K562 (cell line): ENCODE measurements at regions not wholly inside any gene's neighbourhood (a gene's known extent, or its start where the extent isn't known, plus 50 kb on each side); places are given as distances from the start of the nearest gene placed in this dataset.

Source experiments
- ATAC-seq: fragments of 200-7000 bp; cut with Tn5 transposase; 3 replicates; pipeline ENCODE4 v1.9.1; 2020; ENCODE audit warnings: moderate library complexity
- BruUV-seq: library from RNA; stranded (reverse); fragments of 400-500 nt; replicated peaks from 2 replicates; lab custom pipeline; 2021; lab: Mats Ljungman, UMichigan
- CTCF ChIA-PET: fragments of 300-600 bp; formaldehyde crosslinking; extraction: SDS; loops from one replicate; lab custom pipeline; 2021; ENCODE audit warnings: low intra/inter-chr PET ratio; lab: Yijun Ruan, JAX
- POLR2A ChIA-PET: fragments of 300-600, 350-650 bp; sonication (Branson Sonifier 250); formaldehyde crosslinking; extraction: SDS; loops from one replicate; lab custom pipeline; 2021; ENCODE audit warnings: antibody characterized with exemption, inconsistent platforms; lab: Yijun Ruan, JAX
- DNase-seq, 4 experiments: peaks; one replicate each; pipeline versions ENCODE4 v3.0.0 to v3.0.0-alpha.2; 2011 to 2018; ENCODE audit warnings: low spot score in 3 of 4, mixed read lengths in 3 of 4; ENCODE audit errors: extremely low read depth in 1 of 4
- FAIRE-seq: peaks from 2 replicates; lab custom pipeline; 2011; peaks lifted over from hg19 to GRCh38; lab: Jason Lieb, UNC
- H2AFZ ChIP-seq: 2 replicates; pipeline ENCODE4 v1.6.0; 2011; ENCODE audit warnings: low read depth, low read length, control low read depth, inconsistent platforms
- H3K27ac ChIP-seq: fragments of 200-600 bp; 3 replicates; pipeline ENCODE4 v1.8.0; 2011; ENCODE audit warnings: low read depth, mild to moderate bottlenecking, control low read depth, inconsistent platforms, low read length, moderate library complexity, mixed read lengths; ENCODE audit errors: extremely low read depth
- H3K27me3 ChIP-seq, 2 experiments: fragments of 300-600 bp in 1 of 2; 2 replicates in 1 of 2; 3 replicates in 1 of 2; pipeline versions ENCODE4 v1.6.0 to v1.8.0; 2011; ENCODE audit warnings: inconsistent platforms in 2 of 2, low read length in 2 of 2, mild to moderate bottlenecking in 1 of 2, mixed read lengths in 1 of 2, moderate library complexity in 1 of 2; ENCODE audit not compliant: control insufficient read depth in 2 of 2, insufficient read depth in 2 of 2
- H3K36me3 ChIP-seq: fragments of 300-600 bp; 3 replicates; pipeline ENCODE4 v1.8.0; 2011; ENCODE audit warnings: mild to moderate bottlenecking, low read length, inconsistent platforms; ENCODE audit not compliant: control insufficient read depth, insufficient read depth
- H3K4me1 ChIP-seq, 2 experiments: fragments of 200-600 bp in 1 of 2; replicated peaks in 1 of 2; 2 replicates in 1 of 2; 3 replicates in 1 of 2; pipeline versions ENCODE4 v1.5.1 to v1.8.0; 2011; ENCODE audit warnings: inconsistent platforms in 2 of 2, low read length in 2 of 2, mild to moderate bottlenecking in 1 of 2, mixed read lengths in 1 of 2, moderate library complexity in 1 of 2; ENCODE audit not compliant: control insufficient read depth in 2 of 2, insufficient read depth in 2 of 2
- H3K4me2 ChIP-seq: 2 replicates; pipeline ENCODE4 v1.6.1; 2011; ENCODE audit warnings: low read length, control low read depth, inconsistent platforms, mixed read lengths; ENCODE audit not compliant: insufficient read depth
- H3K4me3 ChIP-seq: fragments of 200-600 bp; sonication (generic), shearing (Covaris generic); 2 replicates; pipeline ENCODE4 v1.5.1; 2016; ENCODE audit warnings: control low read depth, inconsistent platforms
- H3K79me2 ChIP-seq: fragments of 200-600 bp; 3 replicates; pipeline ENCODE4 v1.8.0; 2011; ENCODE audit warnings: low read length, inconsistent platforms; ENCODE audit not compliant: control insufficient read depth, insufficient read depth
- H3K9ac ChIP-seq, 2 experiments: 2 replicates each; pipeline versions ENCODE4 v1.6.0 to v1.6.1; 2011; ENCODE audit warnings: low read depth in 2 of 2, low read length in 2 of 2, control low read depth in 1 of 2, inconsistent platforms in 1 of 2, mild to moderate bottlenecking in 1 of 2, mixed read lengths in 1 of 2; ENCODE audit not compliant: insufficient read depth in 1 of 2
- H3K9me1 ChIP-seq: one replicate; pipeline ENCODE4 v1.6.0; 2011; ENCODE audit warnings: inconsistent platforms, mild to moderate bottlenecking, low read length, moderate library complexity; ENCODE audit not compliant: control insufficient read depth, insufficient read depth
- H3K9me3 ChIP-seq: replicated peaks from 2 replicates; pipeline ENCODE4 v1.5.1; 2011; ENCODE audit warnings: low read depth, low read length, inconsistent platforms; ENCODE audit not compliant: control insufficient read depth, insufficient read depth
- H4K20me1 ChIP-seq: replicated peaks from 2 replicates; pipeline ENCODE4 v1.6.1; 2011; ENCODE audit warnings: low read length, inconsistent platforms, mixed read lengths; ENCODE audit not compliant: control insufficient read depth, insufficient read depth
- BMI1 ChIP-seq: fragments of 150-350 bp; IDR thresholded peaks from 2 replicates; pipeline ENCODE4 v1.6.1; 2014; ENCODE audit warnings: low read length
- CEBPG ChIP-seq, 3 experiments: fragments of 200-800 bp in 1 of 3; sonication (Bioruptor generic) in 1 of 3; sonication (generic) in 1 of 3; formaldehyde crosslinking in 1 of 3; IDR thresholded peaks in 2 of 3; conservative IDR thresholded peaks in 1 of 3; 2 replicates each; pipeline versions ENCODE4 v1.6.1 to v1.8.0; 2016 to 2022; ENCODE audit warnings: missing compliant biosample characterization in 2 of 3, missing genetic modification characterization in 2 of 3, mild to moderate bottlenecking in 1 of 3, missing genetic modification reagents in 1 of 3
- YY1 ChIP-seq, 3 experiments: IDR thresholded peaks; 2 replicates each; pipeline ENCODE4 v1.6.1; 2011; ENCODE audit warnings: low read length in 2 of 3, mild to moderate bottlenecking in 2 of 3, moderate library complexity in 2 of 3, borderline replicate concordance in 1 of 3, control low read depth in 1 of 3, low read depth in 1 of 3; ENCODE audit not compliant: insufficient read depth in 3 of 3, insufficient replicate concordance in 2 of 3, control insufficient read depth in 1 of 3, insufficient read length in 1 of 3; ENCODE audit errors: extremely low read depth in 1 of 3
- WGBS: fragments of 100-300 bp; shearing (Covaris generic); methylation state at CpG from one replicate; pipeline ENCODE4 v1.1.6; 2016; ENCODE audit warnings: low coverage, mixed read lengths; ENCODE audit not compliant: insufficient coverage; ENCODE audit errors: missing lambda C conversion rate; 5-methylcytosine and 5-hydroxymethylcytosine counted together
- in situ Hi-C: fragments of 300-500 bp; cut with MboI; formaldehyde crosslinking; loops from 4 replicates; pipeline ENCODE4 v1.15.0; 2018; ENCODE audit warnings: inconsistent platforms, mixed read lengths
- intact Hi-C: fragments of 100-400 bp; cut with micrococcal nuclease; formaldehyde crosslinking; loops from 2 replicates; pipeline ENCODE4 v1.14.2; 2022
- TF ChIP-seq, protein P1 (sequence below), 2 experiments: fragments of 450-650 bp; formaldehyde crosslinking in 1 of 2; IDR thresholded peaks; 2 replicates each; pipeline versions ENCODE4 v1.4.0 to v1.6.1; 2014 to 2020; ENCODE audit warnings: mild to moderate bottlenecking in 2 of 2, borderline replicate concordance in 1 of 2, low read depth in 1 of 2
- TF ChIP-seq, protein P2 (sequence below): fragments of 450-650 bp; formaldehyde crosslinking; IDR thresholded peaks from 2 replicates; pipeline ENCODE4 v1.4.0; 2020; ENCODE audit warnings: mild to moderate bottlenecking, moderate library complexity
- TF ChIP-seq, protein P3 (sequence below), 3 experiments: IDR thresholded peaks in 2 of 3; conservative IDR thresholded peaks in 1 of 3; 2 replicates each; pipeline ENCODE4 v1.5.1; 2011 to 2012; ENCODE audit warnings: low read length in 3 of 3, mild to moderate bottlenecking in 3 of 3, control low read depth in 2 of 3, improper control_type of control experiment in 1 of 3, inconsistent platforms in 1 of 3, low read depth in 1 of 3, mixed read lengths in 1 of 3, moderate library complexity in 1 of 3; ENCODE audit not compliant: insufficient read depth in 2 of 3

DNA sequence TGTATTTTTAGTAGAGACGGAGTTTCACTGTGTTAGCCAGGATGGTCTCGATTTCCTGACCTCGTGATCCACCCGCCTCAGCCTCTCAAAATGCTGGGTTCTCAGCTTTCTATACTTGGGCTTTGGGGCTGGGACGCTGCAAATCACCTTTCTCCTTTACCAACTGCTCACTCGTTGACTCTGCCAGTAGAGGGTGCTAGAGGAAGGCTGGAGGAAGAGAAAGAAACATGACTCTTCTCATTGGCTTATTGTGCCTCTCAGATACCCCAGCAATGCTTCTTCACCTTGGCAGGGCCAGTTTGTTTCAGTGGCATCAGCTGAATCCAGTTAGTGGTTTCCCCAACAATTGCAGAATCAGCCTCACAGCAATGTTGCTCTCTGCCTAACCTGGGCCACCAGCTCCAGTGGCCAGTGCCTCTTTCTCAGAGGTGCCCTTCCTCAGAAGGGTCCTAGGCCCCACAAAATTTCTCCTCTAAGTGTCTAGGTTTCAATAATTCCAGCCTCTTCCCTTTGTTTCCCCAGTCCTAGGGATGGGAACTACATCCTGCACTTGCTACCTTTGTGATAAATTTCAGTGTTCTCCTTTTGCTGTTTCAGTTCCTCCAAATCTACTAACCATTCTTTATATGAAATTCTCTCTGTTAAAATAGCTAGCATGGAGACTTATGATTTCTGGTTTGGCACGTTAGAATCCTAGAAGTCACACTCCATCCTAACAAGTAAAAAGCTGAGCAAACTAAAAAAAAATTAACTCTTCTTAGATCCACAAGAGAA lies 71.5 kb upstream of the VSTM5 start:
- no peaks in the 10 kb centered on the region for H4K20me1 ChIP-seq
- H3K4me2 ChIP-seq, result no peak overlapping the region
- no peaks in the 10 kb centered on the region for H3K9me1 ChIP-seq
- no peak overlapping the region for H2AFZ ChIP-seq
- WGBS, result 7% methylated on average over 6 of the region's 7 CpGs
- no peaks in the 10 kb centered on the region for H3K79me2 ChIP-seq
- no peak overlapping the region for H3K27ac ChIP-seq
- BruUV-seq, result no TSS peak
- FAIRE-seq, result peak; percentile 83
- peak; percentile 53 to 75 (median 61) for DNase-seq
- in situ Hi-C loops (no loop called here), intact Hi-C loops (loop anchor here (1.0 to 10.0 kb wide), 5 partner anchors 103 to 583 kb away; partner anchors contain the start of gene HEPHL1)
- no peaks in the 10 kb centered on the region for H3K9me3 ChIP-seq
- ATAC-seq, result peak; percentile 98
- H3K4me1 ChIP-seq, result no peaks in the 10 kb centered on the region
- no peak overlapping the region for H3K4me3 ChIP-seq
- no peaks in the 10 kb centered on the region for H3K36me3 ChIP-seq
- no peak overlapping the region for H3K9ac ChIP-seq
- ChIA-PET CTCF (interaction anchor here (0.6 to 0.7 kb wide), 2 partner anchors 379 to 496 kb away, joined by 3 to 5 read pairs; partner anchors contain the start of gene SMCO4), POLR2A (interaction anchor here (0.9 to 1.5 kb wide), 2 partner anchors 9 to 262 kb away, joined by 4 to 5 read pairs; no protein-coding TSS in a partner anchor)
- no peaks in the 10 kb centered on the region for H3K27me3 ChIP-seq
- TF ChIP-seq YY1 (IDR thresholded peaks at IDR 0.05; ENCODE audit: borderline replicate concordance in 1 of 3, control insufficient read depth in 1 of 3, extremely low read depth in 1 of 3, insufficient read depth in 3 of 3, insufficient read length in 1 of 3, insufficient replicate concordance in 2 of 3, low read depth in 1 of 3, low read length in 2 of 3) (peak in 1 of 3 experiments; percentile 60), CEBPG (CRISPR knock-in tag; IDR thresholded peaks at IDR 0.05) (no peak), CEBPG (tag; conservative IDR thresholded peaks at IDR 0.05 in 1 of 2, IDR thresholded peaks at IDR 0.05 in 1 of 2) (no peak), BMI1 (no peak)
- TF ChIP-seq, protein P1, sequence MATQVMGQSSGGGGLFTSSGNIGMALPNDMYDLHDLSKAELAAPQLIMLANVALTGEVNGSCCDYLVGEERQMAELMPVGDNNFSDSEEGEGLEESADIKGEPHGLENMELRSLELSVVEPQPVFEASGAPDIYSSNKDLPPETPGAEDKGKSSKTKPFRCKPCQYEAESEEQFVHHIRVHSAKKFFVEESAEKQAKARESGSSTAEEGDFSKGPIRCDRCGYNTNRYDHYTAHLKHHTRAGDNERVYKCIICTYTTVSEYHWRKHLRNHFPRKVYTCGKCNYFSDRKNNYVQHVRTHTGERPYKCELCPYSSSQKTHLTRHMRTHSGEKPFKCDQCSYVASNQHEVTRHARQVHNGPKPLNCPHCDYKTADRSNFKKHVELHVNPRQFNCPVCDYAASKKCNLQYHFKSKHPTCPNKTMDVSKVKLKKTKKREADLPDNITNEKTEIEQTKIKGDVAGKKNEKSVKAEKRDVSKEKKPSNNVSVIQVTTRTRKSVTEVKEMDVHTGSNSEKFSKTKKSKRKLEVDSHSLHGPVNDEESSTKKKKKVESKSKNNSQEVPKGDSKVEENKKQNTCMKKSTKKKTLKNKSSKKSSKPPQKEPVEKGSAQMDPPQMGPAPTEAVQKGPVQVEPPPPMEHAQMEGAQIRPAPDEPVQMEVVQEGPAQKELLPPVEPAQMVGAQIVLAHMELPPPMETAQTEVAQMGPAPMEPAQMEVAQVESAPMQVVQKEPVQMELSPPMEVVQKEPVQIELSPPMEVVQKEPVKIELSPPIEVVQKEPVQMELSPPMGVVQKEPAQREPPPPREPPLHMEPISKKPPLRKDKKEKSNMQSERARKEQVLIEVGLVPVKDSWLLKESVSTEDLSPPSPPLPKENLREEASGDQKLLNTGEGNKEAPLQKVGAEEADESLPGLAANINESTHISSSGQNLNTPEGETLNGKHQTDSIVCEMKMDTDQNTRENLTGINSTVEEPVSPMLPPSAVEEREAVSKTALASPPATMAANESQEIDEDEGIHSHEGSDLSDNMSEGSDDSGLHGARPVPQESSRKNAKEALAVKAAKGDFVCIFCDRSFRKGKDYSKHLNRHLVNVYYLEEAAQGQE (IDR thresholded peaks at IDR 0.05; ENCODE audit: borderline replicate concordance), result peak; percentile 84
- TF ChIP-seq, protein P1 (CRISPR knock-in tag; IDR thresholded peaks at IDR 0.05; ENCODE audit: low read depth), result no peak
- TF ChIP-seq, protein P2, sequence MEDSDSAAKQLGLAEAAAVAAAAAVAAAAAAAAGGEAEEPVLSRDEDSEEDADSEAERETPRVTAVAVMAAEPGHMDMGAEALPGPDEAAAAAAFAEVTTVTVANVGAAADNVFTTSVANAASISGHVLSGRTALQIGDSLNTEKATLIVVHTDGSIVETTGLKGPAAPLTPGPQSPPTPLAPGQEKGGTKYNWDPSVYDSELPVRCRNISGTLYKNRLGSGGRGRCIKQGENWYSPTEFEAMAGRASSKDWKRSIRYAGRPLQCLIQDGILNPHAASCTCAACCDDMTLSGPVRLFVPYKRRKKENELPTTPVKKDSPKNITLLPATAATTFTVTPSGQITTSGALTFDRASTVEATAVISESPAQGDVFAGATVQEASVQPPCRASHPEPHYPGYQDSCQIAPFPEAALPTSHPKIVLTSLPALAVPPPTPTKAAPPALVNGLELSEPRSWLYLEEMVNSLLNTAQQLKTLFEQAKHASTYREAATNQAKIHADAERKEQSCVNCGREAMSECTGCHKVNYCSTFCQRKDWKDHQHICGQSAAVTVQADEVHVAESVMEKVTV, result peak; percentile 69
- TF ChIP-seq, protein P3, sequence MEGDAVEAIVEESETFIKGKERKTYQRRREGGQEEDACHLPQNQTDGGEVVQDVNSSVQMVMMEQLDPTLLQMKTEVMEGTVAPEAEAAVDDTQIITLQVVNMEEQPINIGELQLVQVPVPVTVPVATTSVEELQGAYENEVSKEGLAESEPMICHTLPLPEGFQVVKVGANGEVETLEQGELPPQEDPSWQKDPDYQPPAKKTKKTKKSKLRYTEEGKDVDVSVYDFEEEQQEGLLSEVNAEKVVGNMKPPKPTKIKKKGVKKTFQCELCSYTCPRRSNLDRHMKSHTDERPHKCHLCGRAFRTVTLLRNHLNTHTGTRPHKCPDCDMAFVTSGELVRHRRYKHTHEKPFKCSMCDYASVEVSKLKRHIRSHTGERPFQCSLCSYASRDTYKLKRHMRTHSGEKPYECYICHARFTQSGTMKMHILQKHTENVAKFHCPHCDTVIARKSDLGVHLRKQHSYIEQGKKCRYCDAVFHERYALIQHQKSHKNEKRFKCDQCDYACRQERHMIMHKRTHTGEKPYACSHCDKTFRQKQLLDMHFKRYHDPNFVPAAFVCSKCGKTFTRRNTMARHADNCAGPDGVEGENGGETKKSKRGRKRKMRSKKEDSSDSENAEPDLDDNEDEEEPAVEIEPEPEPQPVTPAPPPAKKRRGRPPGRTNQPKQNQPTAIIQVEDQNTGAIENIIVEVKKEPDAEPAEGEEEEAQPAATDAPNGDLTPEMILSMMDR (IDR thresholded peaks at IDR 0.05 in 2 of 3, conservative IDR thresholded peaks at IDR 0.05 in 1 of 3; ENCODE audit: insufficient read depth in 2 of 3, low read depth in 1 of 3, low read length in 3 of 3), result peak; percentile 78 to 86 (median 83)
